A204.1 (cell line): ENCODE measurements at regions not wholly inside any gene's neighbourhood (a gene's known extent, or its start where the extent isn't known, plus 50 kb on each side); places are given as distances from the start of the nearest gene placed in this dataset.

Source experiments
- FAIRE-seq: peaks from 2 replicates; lab custom pipeline; 2012; peaks lifted over from hg19 to GRCh38; lab: Jason Lieb, UNC

DNA sequence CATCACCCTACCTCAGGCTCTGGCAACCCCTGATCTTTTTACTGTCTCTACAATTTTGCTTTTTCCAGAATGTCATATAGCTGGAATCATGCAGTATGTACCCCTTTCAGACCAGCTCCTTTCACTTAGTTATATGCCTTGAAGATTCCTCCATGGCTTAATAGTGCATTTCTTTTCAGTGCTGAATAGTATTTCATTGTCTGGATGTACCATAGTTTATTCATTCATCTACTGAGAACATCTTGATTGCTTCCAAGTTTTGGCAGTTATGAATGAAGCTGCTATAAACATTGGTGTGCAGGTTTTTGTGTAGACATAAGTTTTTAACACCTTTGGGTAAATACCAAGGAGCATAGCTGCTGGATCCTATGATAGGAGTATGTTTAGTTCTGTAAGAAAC lies 50.8 kb upstream of the ANP32A start:
- FAIRE-seq: no peak

DNA sequence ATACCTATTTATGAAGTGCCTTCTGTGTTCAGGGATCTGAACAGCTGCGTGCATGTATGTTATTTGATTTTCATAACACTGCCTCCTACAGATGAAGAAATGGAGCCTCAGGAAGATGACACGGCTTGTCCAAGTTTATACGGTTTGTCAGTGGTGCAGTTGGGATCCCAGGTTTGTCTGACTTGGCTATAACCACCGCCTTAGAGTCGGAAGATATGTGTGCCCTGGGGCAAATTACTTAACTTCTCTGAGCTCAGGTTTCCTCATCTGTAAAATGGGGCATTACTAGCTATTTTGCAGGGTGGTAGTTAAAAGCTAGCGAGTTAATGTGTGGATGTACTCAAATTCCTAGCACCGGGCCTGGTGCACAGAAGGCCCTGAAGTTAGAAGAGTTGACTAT lies 54.1 kb upstream of the ANP32A start:
- FAIRE-seq: no peak

DNA sequence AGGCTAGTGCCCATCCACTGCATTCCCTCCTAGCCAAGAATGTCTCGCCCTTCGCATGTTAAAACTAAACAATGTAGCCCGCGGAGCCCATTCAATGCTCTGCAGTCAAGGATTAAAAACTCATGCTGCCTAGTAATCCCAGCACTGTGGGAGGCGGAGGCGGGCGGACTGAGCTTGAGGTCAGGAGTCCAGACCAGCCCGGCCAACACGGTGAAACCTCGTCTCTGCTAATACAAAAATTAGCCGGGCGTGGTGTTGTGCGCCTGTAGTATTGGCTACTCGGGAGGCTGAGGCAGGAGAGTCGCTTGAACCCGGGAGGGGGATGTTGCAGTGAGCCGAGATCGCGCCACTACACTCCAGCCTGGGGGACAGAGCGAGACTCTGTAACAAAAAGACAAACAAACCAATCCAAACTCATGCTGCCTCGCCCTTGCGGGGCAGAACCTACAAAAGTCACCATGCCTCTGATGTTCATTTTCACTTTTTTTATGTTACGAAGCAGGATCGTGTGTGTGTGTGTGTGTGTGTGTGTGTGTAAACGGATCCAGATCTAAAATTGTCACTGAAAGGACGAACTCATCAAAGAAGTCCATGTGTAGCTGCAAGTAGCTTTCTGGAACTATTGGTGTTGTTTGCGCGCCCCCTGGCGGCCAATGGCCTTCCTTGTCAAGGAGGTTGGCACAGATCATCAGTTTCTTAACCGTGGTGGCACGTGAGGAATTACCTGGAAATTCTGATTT lies 54.8 kb upstream of the SPESP1 start:
- FAIRE-seq: peak; percentile 69

DNA sequence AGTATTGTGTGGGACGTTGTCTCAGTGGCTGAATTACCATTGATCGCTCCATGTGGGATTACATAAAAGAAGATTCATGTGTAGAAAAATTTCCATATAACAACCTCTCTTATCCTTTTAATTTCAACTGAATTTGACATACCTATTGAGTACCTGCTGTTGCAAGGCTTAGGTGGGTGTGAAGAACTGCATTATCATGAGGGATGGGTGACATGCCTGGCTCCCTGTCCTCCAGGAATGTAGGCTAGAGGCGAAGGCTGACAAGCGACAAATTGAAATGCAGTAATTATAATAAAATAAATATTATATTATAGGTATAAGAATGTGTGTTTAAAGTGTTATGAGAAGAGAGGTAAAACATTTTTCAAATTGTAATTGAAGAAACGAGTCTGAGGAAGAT lies 52.7 kb upstream of the SPESP1 start:
- FAIRE-seq: no peak

DNA sequence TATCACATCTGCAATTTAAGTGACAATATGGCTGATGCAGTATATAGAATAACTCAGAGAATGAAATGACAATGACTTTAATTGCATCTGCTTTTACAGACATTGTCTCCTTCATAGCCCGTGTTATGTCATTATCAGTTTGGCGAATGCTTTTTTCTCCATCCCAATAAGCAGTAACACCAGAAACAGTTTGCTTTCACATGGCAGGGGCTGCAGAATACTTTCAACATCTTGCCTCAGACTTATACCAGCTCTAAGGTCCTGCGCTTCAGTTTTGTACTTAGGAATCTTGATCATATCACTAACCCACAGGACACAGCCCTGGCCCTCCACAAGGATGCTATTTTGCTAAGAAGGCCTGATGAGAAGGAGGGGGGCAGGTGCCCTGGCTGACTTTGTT lies 49.9 kb upstream of the SPESP1 start:
- no peak for FAIRE-seq
